ENCODE measurements at regions not wholly inside any gene's neighbourhood (a gene's known extent, or its start where the extent isn't known, plus 50 kb on each side); places are given as distances from the start of the nearest gene placed in this dataset.
"Not testable (repeated sequence)": the region's sequence is repeated elsewhere in the genome, so short reads cannot be mapped to it uniquely, and the experiment has no call there.

DNA sequence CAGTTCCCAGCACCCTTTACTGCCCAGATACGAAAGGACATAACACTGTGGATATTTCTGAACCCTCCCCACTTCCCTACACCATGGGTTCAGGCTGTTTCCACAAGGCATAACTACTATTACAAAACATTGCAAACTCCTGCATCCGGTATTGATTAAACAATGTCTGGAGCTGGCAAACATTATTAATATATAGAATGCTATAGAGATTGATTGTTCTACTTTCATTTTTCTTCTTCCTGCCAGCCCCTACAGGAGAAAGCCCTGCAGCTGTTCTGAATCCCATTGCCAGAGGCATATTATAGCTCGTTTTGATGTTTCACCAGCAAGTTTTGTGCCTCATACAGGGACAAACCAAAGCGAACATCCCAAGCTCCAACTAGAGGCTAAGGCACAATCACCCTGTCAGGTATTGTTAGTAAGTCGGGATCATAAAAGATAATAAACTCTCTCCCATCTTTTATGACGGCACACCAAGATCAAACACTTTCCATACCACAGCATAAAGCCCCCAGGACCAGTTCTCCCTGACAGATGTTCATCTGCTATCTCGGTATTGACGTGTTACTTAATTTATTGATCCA lies 331.1 kb upstream of the NT5E start:
- DNase-seq (ENCODE audit: missing footprints), result no peak
- intact Hi-C loops (cut with DNase I), result no loop called here
- ATAC-seq, result no peak

DNA sequence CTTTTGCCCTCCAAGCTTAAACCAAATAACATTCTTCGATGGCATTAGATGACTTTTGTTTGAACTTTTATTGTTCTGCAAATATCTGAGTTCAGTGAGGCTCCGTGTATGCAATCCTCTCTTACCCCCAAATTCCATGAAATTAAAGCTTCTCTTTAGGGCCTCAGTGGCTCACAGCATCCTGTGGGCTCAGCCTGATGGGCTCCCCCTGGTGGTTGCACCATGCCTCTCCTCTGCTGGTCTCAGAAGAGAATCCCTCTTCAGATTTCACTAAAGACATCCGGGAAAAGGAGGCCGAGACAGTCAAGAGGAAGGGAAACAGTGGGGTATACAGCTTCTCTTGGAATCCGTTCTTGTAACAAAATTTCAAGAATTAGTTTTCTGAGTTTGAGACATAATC lies 331.6 kb upstream of the NT5E start:
- no peak for ATAC-seq

DNA sequence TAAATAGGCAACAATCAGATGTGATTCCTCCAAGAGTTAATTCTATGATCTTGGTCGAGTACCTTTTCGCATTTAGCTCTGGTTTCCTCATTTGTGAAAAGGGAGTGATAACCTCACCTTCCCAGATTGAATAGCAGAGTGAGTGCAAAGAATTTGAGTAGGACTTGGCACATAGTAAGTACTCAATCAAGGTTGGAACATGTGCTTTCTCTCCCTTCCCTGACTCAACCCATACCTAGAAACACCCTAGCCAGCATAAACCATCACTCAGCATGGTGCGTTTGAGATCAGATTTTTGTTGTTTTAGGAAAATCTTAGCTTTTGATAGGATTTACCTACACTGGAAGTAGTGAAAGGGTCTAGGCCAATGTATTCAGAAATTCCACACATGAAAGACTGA lies 333.4 kb upstream of the NT5E start:
- intact Hi-C loops (cut with DNase I), result no loop called here
- ATAC-seq, result no peak

More for the DNA sequence above, 331.6 kb upstream of the NT5E start:
- intact Hi-C loops (cut with DNase I), result no loop called here
- DNase-seq (ENCODE audit: missing footprints), result no peak

DNA sequence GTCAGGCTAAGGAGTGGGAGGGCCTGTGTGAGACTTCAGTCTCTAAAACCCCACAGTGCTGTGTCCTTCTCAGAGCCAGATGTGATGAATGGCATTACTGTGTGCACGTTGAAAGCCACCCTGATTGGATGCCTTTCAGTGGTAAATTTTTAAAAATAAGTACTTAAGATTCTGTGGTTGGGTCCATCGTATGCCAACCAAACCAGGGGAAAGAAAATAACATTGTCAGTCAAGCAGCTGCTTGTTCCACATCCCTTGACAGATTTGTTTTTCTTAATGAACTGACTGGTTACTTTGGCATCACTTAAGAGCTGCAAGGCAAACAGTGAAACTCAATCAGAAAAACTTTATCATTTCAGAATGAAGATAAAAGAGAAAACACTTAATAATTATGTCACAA lies 334.0 kb upstream of the NT5E start:
- intact Hi-C loops (cut with DNase I), result no loop called here
- DNase-seq (ENCODE audit: missing footprints), result no peak
- no peak for ATAC-seq

More for the DNA sequence above, 333.4 kb upstream of the NT5E start:
- DNase-seq (ENCODE audit: missing footprints), result no peak

DNA sequence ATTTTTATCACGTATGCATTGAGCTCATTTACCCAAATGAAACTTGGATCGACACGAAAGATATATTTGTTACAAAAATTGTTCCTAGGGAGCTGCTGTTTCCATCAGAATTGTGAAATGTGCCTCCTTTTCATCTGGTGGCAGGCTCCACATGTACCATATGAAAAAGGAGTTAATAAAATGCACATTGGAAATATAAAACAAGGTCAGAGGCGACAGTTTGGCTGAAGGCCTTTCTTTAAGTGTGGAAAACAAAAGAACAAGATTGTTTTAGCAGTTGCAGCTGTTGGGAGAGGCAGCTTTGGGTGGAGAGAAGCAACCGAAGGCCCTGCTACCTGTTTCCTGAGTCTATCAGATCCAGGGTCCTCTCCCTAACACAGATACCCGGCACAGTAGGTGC lies 334.5 kb upstream of the NT5E start:
- intact Hi-C loops (cut with DNase I), result no loop called here
- ATAC-seq (no peak), DNase-seq (ENCODE audit: missing footprints) (no peak)

DNA sequence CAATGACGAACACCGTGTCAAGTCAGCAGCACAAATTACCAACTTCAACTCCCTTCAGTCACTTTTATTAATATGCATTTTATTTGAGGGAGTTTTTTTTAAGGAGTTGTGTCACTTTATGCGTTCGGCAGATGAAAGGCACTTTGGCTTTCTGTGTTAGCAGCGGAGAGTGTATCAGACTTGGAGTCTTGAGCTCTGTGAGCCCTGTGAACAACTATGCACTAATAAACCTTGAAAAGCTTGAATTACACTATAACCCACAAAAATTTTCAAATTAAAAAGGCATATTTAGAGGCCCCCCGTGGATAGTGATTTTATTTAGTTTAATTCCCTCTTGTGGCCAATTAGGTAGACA lies 335.3 kb upstream of the NT5E start:
- ATAC-seq, result no peak
- no peak for DNase-seq (ENCODE audit: missing footprints)
- intact Hi-C loops (cut with DNase I), result no loop called here

DNA sequence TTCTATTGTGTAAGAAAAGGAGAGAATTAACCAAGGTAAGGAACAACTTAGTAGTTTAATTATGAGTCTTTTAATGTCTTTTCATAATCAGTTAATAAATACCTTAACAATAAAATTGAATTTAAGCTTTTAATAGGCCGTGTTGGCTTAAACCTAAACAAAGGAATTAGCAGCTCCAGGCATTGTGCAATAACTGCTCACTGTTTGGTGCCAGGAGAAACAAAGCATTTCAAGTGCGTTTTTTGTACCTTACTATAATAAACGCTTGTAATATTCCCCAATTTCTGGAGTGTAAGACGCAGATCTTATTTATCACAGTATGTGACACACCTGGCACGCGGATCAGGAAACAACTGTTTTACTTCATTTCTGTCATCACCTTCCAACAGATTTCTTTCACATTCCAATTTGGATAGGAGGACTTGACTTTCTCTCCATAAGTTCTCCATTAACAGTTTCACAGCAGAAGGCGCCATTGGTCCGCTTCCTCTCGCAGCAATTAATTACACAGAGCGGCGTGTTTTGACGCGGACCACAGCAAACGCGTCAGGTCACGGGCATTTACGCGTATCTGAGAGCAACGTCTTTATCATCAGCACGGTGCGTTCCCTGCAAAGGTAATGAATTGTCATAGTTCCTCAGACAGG lies 335.8 kb upstream of the NT5E start:
- DNase-seq (ENCODE audit: missing footprints) (no peak), ATAC-seq (peak; percentile 35)

DNA sequence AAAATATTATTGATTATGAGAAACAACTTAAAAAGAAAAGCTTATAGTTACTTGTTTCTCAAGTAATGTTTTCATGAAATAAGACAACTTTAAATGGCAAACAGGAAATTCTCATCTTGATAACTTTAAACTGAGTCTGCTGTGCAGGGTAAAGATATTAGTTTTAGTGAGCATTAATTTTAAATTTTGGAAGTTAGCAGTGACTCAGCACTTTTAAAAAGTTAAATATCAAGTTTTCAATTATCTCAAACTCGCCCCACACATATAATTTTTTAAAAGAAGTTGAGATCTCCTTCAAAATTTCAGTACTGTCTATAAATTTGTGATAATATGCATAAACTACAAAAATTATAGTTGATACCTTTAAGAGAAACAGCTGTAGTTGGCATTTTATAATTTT lies 337.3 kb upstream of the NT5E start:
- no peak for ATAC-seq
- DNase-seq (ENCODE audit: missing footprints), result no peak
- intact Hi-C loops (cut with DNase I), result no loop called here

More for the DNA sequence above, 335.8 kb upstream of the NT5E start:
- intact Hi-C loops (cut with DNase I), result no loop called here

DNA sequence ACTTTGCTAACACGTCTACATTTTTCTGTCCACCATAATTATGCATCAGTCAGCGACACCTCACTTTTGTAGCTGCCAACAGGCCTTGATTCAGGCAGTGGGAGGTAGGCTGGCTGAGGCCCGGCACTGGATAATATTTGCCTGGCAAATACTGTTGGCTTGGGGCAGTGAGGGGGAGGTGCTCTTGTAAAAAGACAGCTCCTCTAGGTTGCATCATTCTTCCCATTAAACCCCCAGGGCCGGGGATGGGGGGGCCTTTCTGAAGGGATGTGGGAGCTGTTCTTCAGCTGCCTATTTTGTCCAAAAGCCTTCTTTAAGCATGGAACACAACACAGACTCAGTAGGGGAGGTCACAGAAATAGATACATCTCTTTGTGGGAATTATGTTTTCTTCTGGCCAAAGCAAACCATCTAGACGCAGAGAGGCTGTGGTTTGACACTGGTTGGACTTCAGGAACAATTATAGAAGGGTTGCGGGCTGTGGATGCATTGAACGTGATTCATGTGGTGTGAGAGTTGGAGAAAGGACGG lies 338.3 kb upstream of the NT5E start:
- ATAC-seq (peak; percentile 51), DNase-seq (ENCODE audit: missing footprints) (no peak)
- intact Hi-C loops (cut with DNase I), result no loop called here

DNA sequence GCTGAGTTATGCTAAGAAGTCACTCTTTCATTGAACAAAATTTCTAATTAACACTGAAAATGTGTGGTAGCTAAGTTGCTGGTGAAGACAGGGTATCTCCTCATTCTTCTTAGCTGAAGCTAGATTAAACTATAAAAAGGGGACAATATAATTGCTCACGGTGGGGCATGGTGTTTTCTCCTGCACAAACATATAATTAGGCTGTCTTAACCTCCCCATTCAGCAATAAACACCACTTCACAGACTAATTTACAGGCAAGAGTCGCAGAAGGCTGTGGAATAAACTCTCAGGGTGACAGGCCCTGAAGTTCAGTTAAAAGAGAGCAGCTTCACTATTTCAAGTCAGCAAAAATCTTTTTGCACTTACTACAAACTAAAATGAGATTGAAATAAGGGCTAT lies 338.9 kb upstream of the NT5E start:
- DNase-seq (ENCODE audit: missing footprints) (no peak), ATAC-seq (no peak)
- intact Hi-C loops (cut with DNase I), result no loop called here

DNA sequence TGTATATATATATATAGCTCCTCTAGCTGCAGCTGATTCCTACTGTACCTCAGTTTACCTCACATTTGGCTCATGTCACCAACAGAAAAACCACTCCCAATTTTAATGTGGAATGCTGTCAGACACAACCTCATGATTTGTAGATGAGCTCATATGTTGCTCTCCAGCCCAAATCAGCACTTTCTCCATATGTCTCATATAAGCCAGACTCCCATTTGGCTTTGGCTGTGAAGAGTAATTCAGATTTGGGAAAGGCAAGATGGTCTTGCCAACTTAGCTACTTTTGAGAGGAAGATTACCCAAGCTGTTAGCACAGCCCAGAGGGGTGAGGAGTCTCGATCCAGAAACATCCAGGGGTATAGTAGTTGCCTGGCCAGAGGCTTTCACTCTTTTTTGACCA lies 342.2 kb upstream of the NT5E start:
- no peak for DNase-seq (ENCODE audit: missing footprints)
- no peak for ATAC-seq
- intact Hi-C loops (cut with DNase I), result no loop called here

DNA sequence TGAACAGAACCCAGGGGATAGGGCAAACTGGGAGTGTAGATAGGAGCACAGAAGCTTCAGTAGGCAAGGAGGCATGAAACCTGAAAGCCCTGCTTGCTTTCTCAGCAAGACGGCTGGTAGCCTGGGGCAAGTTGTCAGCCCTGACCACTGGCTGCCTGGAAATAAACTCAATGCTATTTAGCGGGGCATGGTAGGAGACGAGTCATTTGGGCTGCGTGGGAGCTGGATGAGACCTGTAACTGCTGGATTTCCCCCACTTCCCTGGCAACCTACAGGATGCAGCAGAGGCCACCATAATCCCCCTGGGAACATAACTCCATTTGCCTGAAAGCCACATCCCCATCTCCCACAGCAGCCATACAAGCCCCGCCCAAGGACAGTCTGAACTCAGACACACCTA lies 332.6 kb upstream of the TBX18 start:
- intact Hi-C loops (cut with DNase I), result no loop called here
- DNase-seq (ENCODE audit: missing footprints) (no peak), ATAC-seq (no peak)

DNA sequence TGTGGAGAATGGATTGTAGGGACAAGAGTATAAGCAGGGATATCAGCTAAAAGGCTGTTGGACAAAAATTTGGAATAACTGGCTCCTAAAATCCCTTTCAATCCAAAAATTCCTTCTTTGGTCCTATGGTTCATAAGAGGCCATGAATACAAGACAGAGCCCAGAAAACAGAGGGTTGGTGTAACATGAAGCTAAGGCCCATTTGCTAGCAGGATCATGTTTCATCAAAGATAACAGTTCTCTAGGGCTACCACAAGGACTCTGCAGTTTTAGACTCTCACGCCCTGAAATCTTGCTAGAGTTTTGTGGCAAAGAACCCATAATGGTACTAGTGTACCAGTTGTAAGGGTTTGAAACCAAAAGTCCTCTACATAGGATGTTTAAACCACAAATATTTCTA lies 327.8 kb upstream of the TBX18 start:
- no peak for DNase-seq (ENCODE audit: missing footprints)
- intact Hi-C loops (cut with DNase I), result no loop called here

DNA sequence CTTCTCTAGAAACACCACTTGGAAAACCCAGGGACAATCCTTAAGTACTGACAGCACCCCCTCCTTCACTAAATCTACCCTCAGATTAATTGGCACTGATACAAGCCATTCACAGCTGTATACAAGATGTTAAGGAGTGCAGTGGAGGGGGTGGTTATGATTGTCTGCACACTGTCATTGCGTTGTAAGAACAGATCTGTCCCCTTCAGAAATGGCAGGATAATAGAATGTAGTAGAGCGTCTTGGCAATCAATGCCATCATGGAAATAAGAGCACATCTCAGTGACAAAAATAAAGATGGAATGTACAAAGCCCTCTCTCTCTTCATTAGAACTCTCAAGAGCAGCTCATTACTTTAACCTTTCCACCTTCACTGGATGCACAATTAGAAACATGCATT lies 324.9 kb upstream of the TBX18 start:
- DNase-seq (ENCODE audit: missing footprints) (no peak), ATAC-seq (no peak)
- intact Hi-C loops (cut with DNase I), result no loop called here

More for the DNA sequence above, 327.8 kb upstream of the TBX18 start:
- ATAC-seq, result no peak

DNA sequence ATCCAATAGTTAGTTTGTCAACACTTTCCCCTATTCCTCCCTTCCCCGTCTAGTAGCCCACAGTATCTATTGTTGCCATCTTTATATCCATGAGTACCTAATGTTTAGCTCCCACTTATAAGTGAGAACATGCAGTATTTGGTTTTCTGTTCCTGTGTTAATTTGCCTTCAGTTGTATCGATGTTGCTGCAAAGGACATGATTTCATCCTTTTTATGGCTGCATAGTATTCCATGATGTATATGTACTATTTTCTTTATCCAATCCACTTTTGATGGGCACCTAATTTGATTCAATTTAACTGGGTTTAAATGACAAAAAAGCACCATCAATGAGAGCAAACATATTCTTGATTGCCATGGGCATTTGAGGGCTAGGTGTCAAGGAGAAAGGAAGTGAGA lies 321.5 kb upstream of the TBX18 start:
- DNase-seq (ENCODE audit: missing footprints), result no peak
- ATAC-seq, result no peak
- intact Hi-C loops (cut with DNase I), result no loop called here

DNA sequence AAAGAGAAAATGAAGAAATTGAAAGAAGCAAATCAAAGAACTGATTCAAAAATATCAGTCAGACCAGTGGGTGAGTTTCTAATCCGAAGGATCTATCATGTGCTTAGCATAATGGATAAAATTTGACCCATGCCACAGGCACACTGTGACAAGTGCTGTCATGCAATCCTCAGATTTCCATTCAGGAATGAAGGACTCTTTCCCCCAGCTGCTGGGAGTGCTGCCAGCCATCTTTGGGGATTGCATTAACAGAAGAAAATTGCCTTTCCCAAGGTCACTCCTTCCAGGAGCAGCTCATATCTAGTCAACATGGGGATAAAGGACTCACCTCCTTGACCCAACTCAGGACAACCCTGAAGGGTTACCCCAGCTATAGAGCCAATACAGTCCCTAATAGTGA lies 316.7 kb upstream of the TBX18 start:
- no peak for DNase-seq (ENCODE audit: missing footprints)
- ATAC-seq, result no peak
- intact Hi-C loops (cut with DNase I), result no loop called here

DNA sequence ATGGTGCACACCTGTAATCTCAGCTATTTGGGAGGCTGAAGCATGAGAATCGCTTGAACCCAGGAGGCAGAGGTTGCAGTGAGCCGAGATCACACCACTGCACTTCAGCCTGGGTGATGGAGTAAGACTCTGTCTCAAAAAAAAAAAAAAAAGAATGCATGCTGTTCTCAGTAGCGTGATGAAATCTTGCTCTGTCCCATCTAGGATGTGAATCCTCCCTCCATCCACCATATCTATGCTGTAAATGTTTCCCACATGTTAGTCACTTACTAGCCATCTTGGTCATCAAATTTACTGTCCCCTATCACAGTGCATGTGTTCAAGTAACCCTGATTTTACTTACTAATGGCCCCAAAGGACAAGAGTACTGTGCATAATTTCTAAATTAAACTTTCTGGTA lies 315.4 kb upstream of the TBX18 start:
- intact Hi-C loops (cut with DNase I), result no loop called here
- no peak for DNase-seq (ENCODE audit: missing footprints)
- no peak for ATAC-seq

DNA sequence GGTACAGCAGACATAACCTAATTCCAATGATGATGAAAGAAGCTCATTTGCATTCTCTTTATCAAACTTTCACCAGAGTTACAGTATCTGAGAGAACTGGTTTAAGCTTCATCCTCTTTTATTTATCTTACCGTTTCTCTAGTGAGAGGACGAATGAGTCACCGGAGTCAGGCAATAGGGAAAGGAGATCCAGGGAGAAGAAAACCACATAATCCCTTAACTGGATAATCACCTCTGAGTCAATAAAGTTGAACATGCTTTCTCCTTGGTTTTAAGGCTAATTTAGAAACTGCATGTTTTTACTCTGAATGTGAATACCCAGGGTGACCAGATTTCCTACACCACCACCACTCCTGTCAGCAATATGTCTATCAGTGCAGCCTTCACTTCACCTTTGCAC lies 313.7 kb upstream of the TBX18 start:
- intact Hi-C loops (cut with DNase I), result no loop called here
- DNase-seq (ENCODE audit: missing footprints), result no peak
- ATAC-seq, result no peak

DNA sequence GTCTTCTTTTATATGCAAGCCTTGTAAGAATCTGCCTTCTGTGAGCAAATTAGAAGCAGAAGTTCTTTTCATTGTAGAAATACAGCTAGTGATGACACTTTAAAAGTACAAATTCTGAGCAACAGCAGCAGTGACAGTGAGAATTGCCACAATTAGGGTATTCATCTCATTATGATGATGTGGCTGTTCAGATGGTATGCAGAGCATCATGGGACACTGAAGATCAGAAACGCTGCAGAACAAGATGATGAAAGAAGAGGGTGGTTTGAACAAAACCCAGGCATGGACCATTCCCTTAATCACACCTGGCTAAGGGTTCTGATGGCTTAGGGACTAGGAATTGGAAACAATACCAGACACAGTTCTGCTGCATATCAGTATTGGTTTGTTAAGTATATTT lies 312.7 kb upstream of the TBX18 start:
- intact Hi-C loops (cut with DNase I), result no loop called here
- DNase-seq (ENCODE audit: missing footprints) (no peak), ATAC-seq (no peak)

DNA sequence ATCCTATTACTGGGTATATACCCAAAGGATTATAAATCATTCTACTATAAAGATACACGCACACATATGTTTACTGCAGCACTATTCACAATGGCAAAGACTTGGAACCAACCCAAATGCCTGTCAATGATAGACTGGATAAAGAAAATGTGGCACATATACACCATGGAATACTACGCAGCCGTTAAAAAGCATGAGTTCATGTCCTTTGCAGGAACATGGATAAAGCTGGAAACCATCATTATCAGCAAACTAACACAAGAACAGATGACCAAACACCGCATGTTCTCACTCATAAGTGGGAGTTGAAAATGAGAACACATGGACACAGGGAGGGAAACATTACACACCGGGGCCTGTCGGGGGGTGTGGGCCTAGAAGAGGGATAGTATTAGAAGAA lies 307.4 kb upstream of the TBX18 start:
- ATAC-seq; DNase-seq (ENCODE audit: missing footprints); intact Hi-C loops (cut with DNase I): not testable (repeated sequence)

DNA sequence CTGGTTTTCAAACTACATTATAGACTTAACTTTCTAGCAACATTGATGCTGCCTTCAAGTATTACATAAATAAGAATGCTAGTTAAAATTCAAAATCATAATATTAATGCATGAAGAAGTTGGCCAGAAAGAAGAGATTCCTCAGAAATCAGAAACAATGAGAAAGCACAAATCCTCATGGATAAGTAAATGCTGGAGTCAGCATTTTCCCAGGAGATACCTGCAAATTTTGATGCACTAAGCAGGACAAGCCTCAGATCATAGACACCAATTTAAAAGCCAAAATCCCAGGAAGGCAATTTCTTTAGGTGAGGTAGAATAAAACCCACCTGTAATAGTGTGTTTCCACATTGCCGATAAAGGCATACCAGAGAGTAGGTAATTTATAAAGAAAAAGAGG lies 305.2 kb upstream of the TBX18 start:
- intact Hi-C loops (cut with DNase I), result no loop called here
- no peak for DNase-seq (ENCODE audit: missing footprints)
- no peak for ATAC-seq

Data from Right ventricle myocardium inferior (tissue), 1 donor.